BLaER1 treated with 17β-estradiol and CSF1 and Interleukin-3, amounts not matched to agents 10 nM and 100 nM (cell line): ENCODE measurements at regions not wholly inside any gene's neighbourhood (a gene's known extent, or its start where the extent isn't known, plus 50 kb on each side); places are given as distances from the start of the nearest gene placed in this dataset.

Experiments
- H3K27ac ChIP-seq, 11 experiments: shearing (Covaris generic); formaldehyde crosslinking; 2 replicates each; pipeline ENCODE4 v1.8.1; 2022
- H3K27me3 ChIP-seq, 11 experiments: shearing (Covaris generic); formaldehyde crosslinking; 2 replicates each; pipeline ENCODE4 v1.8.1; 2022
- H3K36me3 ChIP-seq, 11 experiments: shearing (Covaris generic); formaldehyde crosslinking; 2 replicates each; pipeline ENCODE4 v1.8.1; 2022
- H3K4me1 ChIP-seq, 10 experiments: shearing (Covaris generic); formaldehyde crosslinking; 2 replicates each; pipeline ENCODE4 v1.8.1; 2022
- H3K4me2 ChIP-seq, 11 experiments: shearing (Covaris generic); formaldehyde crosslinking; 2 replicates each; pipeline ENCODE4 v1.8.1; 2022
- H3K4me3 ChIP-seq, 10 experiments: shearing (Covaris generic); formaldehyde crosslinking; 2 replicates each; pipeline ENCODE4 v1.8.1; 2022
- H3K9ac ChIP-seq, 11 experiments: shearing (Covaris generic); formaldehyde crosslinking; 2 replicates each; pipeline ENCODE4 v1.8.1; 2022
- H3K9me3 ChIP-seq, 11 experiments: shearing (Covaris generic); formaldehyde crosslinking; replicated peaks in 1 of 11; 2 replicates each; pipeline ENCODE4 v1.8.1; 2022
- H4K20me1 ChIP-seq, 11 experiments: shearing (Covaris generic); formaldehyde crosslinking; 2 replicates each; pipeline ENCODE4 v1.8.1; 2022
- Cebpa-rat ChIP-seq, 11 experiments: shearing (Covaris generic); IDR thresholded peaks; 2 replicates each; pipeline ENCODE4 v1.8.1; 2022

- Histone ChIP-seq H3K9ac (no peak overlapping the region), H3K4me2 (no peak overlapping the region), H4K20me1 (no peaks in the 10 kb centered on the region), H3K27me3 (no peaks in the 10 kb centered on the region), H3K9me3 (peaks cover 8 to 26% (median 16%) of the 10 kb centered on the region in 11 experiments; a peak in 21 of 22 replicates), H3K4me3 (no peak overlapping the region), H3K4me1 (peaks cover 0 to 19% (median 0%) of the 10 kb centered on the region in 10 experiments; a peak in 6 of 20 replicates), H3K27ac (no peak overlapping the region), H3K36me3 (no peaks in the 10 kb centered on the region)
- no peak for TF ChIP-seq Cebpa-rat (IDR thresholded peaks at IDR 0.05)
These were observed 287.3 kb upstream of the CLNK start for GRCh38 chr4:10971800-10972401.

GRCh38 chr4:10965196-10965595 lies 280.6 kb upstream of the CLNK start:
- no peaks in the 10 kb centered on the region for H3K9me3 ChIP-seq
- H3K27me3 ChIP-seq = no peaks in the 10 kb centered on the region
- TF ChIP-seq Cebpa-rat (IDR thresholded peaks at IDR 0.05) = no peak
- peak overlapping the region in 8 of 11 experiments; percentile 57 to 90 (median 78); a peak in 16 of 22 replicates for H3K4me2 ChIP-seq
- peak overlapping the region in 3 of 11 experiments; percentile 14 to 43 (median 16); a peak in 1 of 22 replicates for H3K27ac ChIP-seq
- H3K36me3 ChIP-seq = no peaks in the 10 kb centered on the region
- no peak overlapping the region for H3K9ac ChIP-seq
- no peaks in the 10 kb centered on the region for H4K20me1 ChIP-seq
- peaks cover 23 to 57% (median 31%) of the 10 kb centered on the region in 10 experiments for H3K4me1 ChIP-seq
- H3K4me3 ChIP-seq = 0 out of 20 replicates have a peak overlapping the region, but pooled peaks of 1 of the 10 experiments have one; percentile 40

- no peak for TF ChIP-seq Cebpa-rat (IDR thresholded peaks at IDR 0.05)
- Histone ChIP-seq H3K27ac (peak overlapping the region in 5 of 11 experiments; percentile 9 to 52 (median 16); a peak in 6 of 22 replicates), H4K20me1 (no peaks in the 10 kb centered on the region), H3K9me3 (no peaks in the 10 kb centered on the region), H3K4me2 (peak overlapping the region; percentile 46 to 90 (median 66)), H3K27me3 (no peaks in the 10 kb centered on the region), H3K9ac (peak overlapping the region in 6 of 11 experiments; percentile 1 to 64 (median 33); a peak in 7 of 22 replicates), H3K4me1 (peaks cover 23 to 56% (median 31%) of the 10 kb centered on the region in 10 experiments), H3K36me3 (no peaks in the 10 kb centered on the region), H3K4me3 (peak overlapping the region in 3 of 10 experiments; percentile 9 to 40 (median 28); a peak in 3 of 20 replicates)
These were observed 279.6 kb upstream of the CLNK start for GRCh38 chr4:10963958-10964703.

- Histone ChIP-seq H3K36me3 (no peaks in the 10 kb centered on the region), H3K4me2 (peak overlapping the region; percentile 46 to 90 (median 66); a peak in 20 of 22 replicates), H3K4me1 (peaks cover 23 to 49% (median 31%) of the 10 kb centered on the region in 10 experiments), H3K27ac (no peak overlapping the region), H3K27me3 (no peaks in the 10 kb centered on the region), H3K9me3 (no peaks in the 10 kb centered on the region), H3K9ac (no peak overlapping the region), H3K4me3 (no peak overlapping the region), H4K20me1 (no peaks in the 10 kb centered on the region)
- no peak for TF ChIP-seq Cebpa-rat (IDR thresholded peaks at IDR 0.05)
These were observed 278.7 kb upstream of the CLNK start for GRCh38 chr4:10963241-10963640.

GRCh38 chr4:10962246-10962645 lies 277.7 kb upstream of the CLNK start:
- Histone ChIP-seq H3K27me3 (no peaks in the 10 kb centered on the region), H3K4me1 (peaks cover 23 to 49% (median 32%) of the 10 kb centered on the region in 10 experiments), H3K36me3 (no peaks in the 10 kb centered on the region), H3K4me3 (no peak overlapping the region), H3K9ac (no peak overlapping the region), H3K9me3 (no peaks in the 10 kb centered on the region), H4K20me1 (no peaks in the 10 kb centered on the region), H3K27ac (no peak overlapping the region), H3K4me2 (peak overlapping the region in 7 of 11 experiments; percentile 46 to 90 (median 66); a peak in 11 of 22 replicates)
- no peak for TF ChIP-seq Cebpa-rat (IDR thresholded peaks at IDR 0.05)

- Histone ChIP-seq H3K27me3 (no peaks in the 10 kb centered on the region), H4K20me1 (no peaks in the 10 kb centered on the region), H3K4me1 (peaks cover 24 to 46% (median 35%) of the 10 kb centered on the region in 10 experiments), H3K9me3 (no peaks in the 10 kb centered on the region), H3K4me2 (peak overlapping the region in 2 of 11 experiments; percentile 4 to 9; a peak in 1 of 22 replicates), H3K4me3 (no peak overlapping the region), H3K27ac (no peak overlapping the region), H3K36me3 (no peaks in the 10 kb centered on the region), H3K9ac (no peak overlapping the region)
- TF ChIP-seq Cebpa-rat (IDR thresholded peaks at IDR 0.05) = no peak
These were observed 275.8 kb upstream of the CLNK start for GRCh38 chr4:10960389-10960788.

- Histone ChIP-seq H3K27ac (no peak overlapping the region), H3K4me1 (peaks cover 25 to 46% (median 36%) of the 10 kb centered on the region in 10 experiments)
These were observed 275.0 kb upstream of the CLNK start for GRCh38 chr4:10959586-10959985.

GRCh38 chr4:10958226-10958856 lies 273.8 kb upstream of the CLNK start:
- no peaks in the 10 kb centered on the region for H3K36me3 ChIP-seq
- no peak overlapping the region for H3K4me2 ChIP-seq
- no peaks in the 10 kb centered on the region for H3K27me3 ChIP-seq
- no peaks in the 10 kb centered on the region for H3K9me3 ChIP-seq
- peaks cover 23 to 41% (median 35%) of the 10 kb centered on the region in 10 experiments for H3K4me1 ChIP-seq
- H3K27ac ChIP-seq = no peak overlapping the region
- H3K9ac ChIP-seq = no peak overlapping the region
- no peak overlapping the region for H3K4me3 ChIP-seq
- no peak for TF ChIP-seq Cebpa-rat (IDR thresholded peaks at IDR 0.05)
- no peaks in the 10 kb centered on the region for H4K20me1 ChIP-seq

More at GRCh38 chr4:10959586-10959985, 275.0 kb upstream of the CLNK start:
- Histone ChIP-seq H3K9ac (no peak overlapping the region), H4K20me1 (no peaks in the 10 kb centered on the region), H3K9me3 (no peaks in the 10 kb centered on the region), H3K27me3 (no peaks in the 10 kb centered on the region), H3K4me3 (no peak overlapping the region), H3K36me3 (no peaks in the 10 kb centered on the region), H3K4me2 (no peak overlapping the region)
- TF ChIP-seq Cebpa-rat (IDR thresholded peaks at IDR 0.05) = no peak

- Histone ChIP-seq H4K20me1 (no peaks in the 10 kb centered on the region), H3K4me2 (no peak overlapping the region), H3K9me3 (peaks cover 0 to 22% (median 15%) of the 10 kb centered on the region in 11 experiments; a peak in 15 of 22 replicates), H3K36me3 (no peaks in the 10 kb centered on the region), H3K9ac (no peak overlapping the region), H3K4me3 (no peak overlapping the region), H3K4me1 (peaks cover 12 to 41% (median 21%) of the 10 kb centered on the region in 10 experiments), H3K27me3 (no peaks in the 10 kb centered on the region), H3K27ac (no peak overlapping the region)
- TF ChIP-seq Cebpa-rat (IDR thresholded peaks at IDR 0.05) = no peak
These were observed 266.7 kb upstream of the CLNK start for GRCh38 chr4:10951306-10951705.
